GM21619 (cell line): ENCODE measurements at regions not wholly inside any gene's neighbourhood (a gene's known extent, or its start where the extent isn't known, plus 50 kb on each side); places are given as distances from the start of the nearest gene placed in this dataset.
"Not testable (repeated sequence)": the region's sequence is repeated elsewhere in the genome, so short reads cannot be mapped to it uniquely, and the experiment has no call there.

Experiments used
- ATAC-seq: cut with Tn5 transposase; IDR thresholded peaks from one replicate; pipeline ENCODE4 v1.9.1; 2021; ENCODE audit not compliant: unreplicated experiment

- ATAC-seq: no peak
Measured at GRCh38 chr13:90838317-90838960, 509.0 kb upstream of the MIR17HG start.

DNA sequence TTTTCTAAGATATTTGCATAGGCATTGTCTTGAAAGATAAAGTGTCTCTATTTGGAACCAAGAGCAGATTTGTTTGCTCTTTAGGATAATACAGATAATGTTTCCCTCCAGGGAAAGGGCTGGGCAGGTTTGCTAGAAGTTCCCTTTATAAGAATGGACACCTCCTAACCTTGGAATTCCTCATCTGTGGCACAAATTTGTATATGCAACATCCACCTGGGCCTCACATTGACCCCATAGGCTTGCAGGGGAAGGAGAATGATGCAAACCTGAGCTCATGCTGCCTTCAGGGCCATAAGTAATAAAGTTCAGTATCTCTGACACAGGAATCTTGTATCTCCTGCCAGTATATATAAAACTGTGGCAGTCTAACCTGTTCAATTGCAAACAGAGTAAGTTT, 508.4 kb upstream of the MIR17HG start:
- ATAC-seq: no peak

- no peak for ATAC-seq
Measured at GRCh38 chr13:90846936-90847335, 500.6 kb upstream of the MIR17HG start.

DNA sequence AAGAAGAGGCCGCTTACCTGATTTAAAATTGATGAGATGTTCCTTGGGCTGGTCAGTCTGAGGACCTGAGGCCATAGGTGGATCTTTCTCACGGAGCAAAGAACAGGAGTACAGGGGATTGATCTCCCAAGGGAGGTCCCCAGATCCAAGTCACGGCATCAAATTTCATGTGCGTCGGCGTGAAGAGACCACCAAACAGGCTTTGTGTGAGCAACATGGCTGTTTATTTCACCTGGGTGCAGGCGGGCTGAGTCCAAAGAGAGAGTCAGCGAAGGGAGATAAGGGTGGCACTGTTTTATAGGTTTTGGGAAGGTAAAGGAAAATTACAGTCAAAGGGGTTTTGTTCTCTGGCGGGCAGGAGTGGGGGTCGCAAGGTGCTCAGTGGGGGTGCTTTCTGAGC, 493.8 kb upstream of the MIR17HG start:
- not testable (repeated sequence) for ATAC-seq

DNA sequence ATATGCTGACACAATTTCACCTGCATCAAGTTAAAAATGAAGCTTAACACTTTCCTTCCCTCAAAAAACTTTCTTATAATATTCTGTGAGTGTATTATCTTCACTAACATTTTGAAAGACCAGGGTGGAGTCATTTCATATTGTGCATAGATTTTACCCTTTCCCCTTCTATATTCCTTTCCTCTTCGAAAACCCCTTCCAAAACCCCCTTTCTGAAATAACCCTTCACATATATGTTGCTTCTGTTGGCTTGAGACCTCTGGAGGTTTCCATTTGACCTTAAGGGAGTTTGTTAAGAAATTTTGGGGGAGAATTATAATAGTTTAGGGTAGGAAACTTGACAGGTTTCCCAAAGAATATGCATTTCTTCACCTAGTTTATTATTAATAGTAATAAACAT, 489.6 kb upstream of the MIR17HG start:
- no peak for ATAC-seq

DNA sequence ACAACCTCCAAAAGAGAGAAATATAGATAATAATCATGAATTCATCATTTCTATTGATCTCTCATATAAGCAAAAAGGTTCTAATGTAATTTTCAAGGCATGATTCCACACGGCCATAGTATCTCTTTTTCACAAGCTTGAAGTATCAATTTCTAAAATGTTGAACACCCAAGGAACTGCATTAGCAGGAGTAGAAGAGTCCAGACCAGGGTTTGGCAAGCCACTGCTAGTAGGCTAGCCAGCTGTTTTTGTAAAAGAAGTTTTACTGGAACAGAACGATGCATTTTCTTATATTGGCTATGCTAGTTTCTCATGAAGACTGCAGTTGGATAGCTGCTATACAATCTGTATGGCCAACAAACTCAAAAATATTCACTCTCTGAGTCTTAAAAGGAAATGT, 481.5 kb upstream of the MIR17HG start:
- ATAC-seq: no peak

GRCh38 chr13:90867336-90867683, 480.2 kb upstream of the MIR17HG start:
- ATAC-seq: peak; percentile 98

GRCh38 chr13:90868321-90868920, 479.1 kb upstream of the MIR17HG start:
- no peak for ATAC-seq

- no peak for ATAC-seq
Measured at GRCh38 chr13:90869580-90869979, 477.9 kb upstream of the MIR17HG start.

GRCh38 chr13:90872491-90873025, 474.9 kb upstream of the MIR17HG start:
- no peak for ATAC-seq

DNA sequence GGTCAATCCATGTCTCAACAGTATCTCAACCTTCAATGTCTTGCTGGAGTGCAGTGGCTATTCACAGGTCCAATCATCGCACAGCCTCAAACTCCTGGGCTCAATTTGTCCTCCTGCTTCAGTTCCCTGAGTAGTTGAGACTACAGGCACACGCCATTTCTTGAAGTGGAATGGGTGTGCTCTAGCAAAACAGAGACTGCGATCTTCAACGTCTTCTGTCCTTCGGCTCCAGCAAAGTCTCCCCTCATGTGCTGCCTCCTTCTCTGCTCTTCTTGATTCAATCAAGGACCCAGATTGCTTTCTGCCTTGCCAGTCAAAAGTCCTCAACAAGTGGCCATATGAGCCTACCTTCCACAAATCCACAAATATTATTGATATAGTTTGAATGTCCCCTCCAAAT, 466.7 kb upstream of the MIR17HG start:
- ATAC-seq: no peak

DNA sequence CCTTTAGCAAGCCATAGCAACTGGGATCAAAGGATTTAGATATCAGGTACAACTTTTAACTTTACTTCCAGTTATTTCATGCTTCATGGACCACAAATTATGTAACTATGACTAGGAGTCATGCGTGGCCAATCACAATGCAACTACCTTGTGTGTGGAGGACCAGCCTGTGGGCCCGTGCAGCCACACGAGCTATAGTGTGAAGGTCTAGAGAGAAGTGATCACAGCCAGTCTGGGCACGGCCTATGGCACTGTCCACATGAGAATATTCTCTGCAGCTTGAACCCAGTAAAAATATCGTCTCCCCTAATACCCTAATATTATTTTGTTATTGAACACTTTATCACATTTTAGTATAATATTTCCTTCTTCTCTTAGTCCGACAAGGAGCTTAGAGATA, 464.9 kb upstream of the MIR17HG start:
- ATAC-seq: no peak

DNA sequence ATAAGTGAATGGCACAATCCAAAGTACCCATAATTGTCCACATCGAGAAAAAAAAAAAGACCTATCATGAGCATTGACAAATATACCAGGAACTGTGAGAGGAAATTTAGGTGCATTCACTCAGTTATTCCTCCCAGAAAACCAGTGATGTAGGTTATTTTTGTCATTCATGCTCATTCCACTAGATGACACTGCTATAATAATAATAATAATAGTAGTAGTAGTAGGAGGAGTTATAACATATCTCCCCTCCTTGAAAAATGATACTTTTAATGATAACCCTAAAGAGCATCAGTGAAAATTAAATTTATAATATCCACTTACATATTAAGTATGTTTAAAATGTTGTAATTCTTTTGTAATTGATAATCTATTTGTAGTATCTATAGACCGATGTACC, 463.9 kb upstream of the MIR17HG start:
- no peak for ATAC-seq

DNA sequence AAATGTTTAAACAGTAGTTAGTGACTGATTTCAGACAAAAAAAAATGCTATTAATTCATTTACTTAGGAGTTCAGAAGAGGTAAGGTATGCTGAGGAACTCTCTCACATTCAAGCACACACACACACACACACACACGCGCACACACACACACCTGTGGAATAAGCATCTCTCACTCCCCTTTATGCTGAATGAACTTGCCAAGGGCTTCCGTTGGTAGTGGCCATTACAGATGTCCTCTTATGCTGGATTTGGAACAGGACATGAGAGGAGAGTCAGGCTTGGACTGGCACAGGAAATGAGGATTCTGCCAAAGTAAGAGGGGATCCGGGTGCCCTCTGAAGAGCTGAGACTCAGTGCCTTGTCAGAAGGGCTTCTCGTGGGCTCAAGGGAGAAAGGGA, 463.4 kb upstream of the MIR17HG start:
- ATAC-seq: no peak

DNA sequence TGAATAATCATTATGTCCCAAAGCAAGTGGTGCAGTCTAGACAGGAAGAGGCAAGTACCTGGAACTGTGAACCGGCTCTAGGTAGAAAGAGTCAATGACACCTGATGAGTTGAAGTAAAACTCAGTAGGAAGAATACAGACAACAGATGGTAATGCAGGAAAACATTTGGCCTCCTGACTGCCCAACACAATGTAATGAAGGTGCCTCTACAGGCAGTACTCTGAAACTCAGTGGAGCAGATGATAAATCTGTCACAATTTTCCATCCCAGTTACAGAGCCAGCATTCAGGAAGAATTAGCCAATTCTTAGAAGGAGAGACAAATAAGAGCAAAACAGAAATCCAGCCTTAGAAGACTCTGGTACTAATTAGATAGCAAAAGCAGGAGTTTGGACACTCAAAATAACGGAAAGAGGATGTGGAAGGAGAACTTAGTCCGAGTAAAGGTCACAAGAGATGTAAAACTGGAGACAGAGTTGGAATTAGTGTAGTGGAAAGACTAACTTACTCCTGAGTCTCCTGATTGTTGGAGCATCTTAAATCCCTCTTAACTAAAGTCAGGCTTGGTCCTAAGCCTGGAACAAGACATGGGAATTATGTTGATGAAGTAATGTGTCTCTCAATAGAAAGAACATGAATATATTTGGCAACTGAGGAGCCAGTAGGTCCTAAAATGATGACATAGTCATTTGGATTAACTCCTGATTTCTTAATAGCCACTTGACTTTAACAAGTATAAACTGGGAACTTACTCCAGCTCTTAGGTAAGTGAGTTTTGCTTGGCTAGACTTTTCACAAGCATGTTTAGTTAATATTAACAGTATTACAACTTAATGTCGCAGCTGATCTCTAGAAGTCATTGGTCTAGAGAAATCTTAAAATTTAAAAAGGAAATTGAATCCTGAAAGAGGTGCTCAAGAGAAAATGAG, 457.3 kb upstream of the MIR17HG start:
- ATAC-seq: no peak

- ATAC-seq: no peak
Measured at GRCh38 chr13:90891329-90891728, 456.2 kb upstream of the MIR17HG start.

GRCh38 chr13:90893199-90893598, 454.3 kb upstream of the MIR17HG start:
- ATAC-seq: not testable (repeated sequence)

GRCh38 chr13:90896002-90896401, 451.5 kb upstream of the MIR17HG start:
- ATAC-seq: no peak

GRCh38 chr13:90898811-90899210, 448.7 kb upstream of the MIR17HG start:
- ATAC-seq: no peak

- no peak for ATAC-seq
Measured at GRCh38 chr13:90899416-90899815, 448.1 kb upstream of the MIR17HG start.

DNA sequence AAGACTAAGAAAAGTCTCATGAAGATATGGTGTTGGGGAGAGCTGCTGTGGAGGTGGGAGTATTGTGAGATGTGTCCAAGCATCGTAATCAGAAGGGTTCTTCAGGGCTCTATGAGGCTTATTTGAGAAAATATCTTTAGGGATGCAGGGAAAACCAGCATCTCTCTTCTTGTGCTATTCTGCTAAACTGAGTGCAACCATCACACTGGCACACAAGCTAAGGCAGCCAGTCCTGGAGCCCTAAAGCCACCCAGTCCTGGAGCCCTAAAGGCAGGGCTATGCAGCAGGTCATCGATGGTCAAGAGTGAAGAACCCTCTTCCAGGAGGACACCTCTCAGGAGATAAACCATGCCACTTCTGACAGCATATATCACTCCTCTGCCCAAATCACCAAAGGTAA, 445.2 kb upstream of the MIR17HG start:
- no peak for ATAC-seq

DNA sequence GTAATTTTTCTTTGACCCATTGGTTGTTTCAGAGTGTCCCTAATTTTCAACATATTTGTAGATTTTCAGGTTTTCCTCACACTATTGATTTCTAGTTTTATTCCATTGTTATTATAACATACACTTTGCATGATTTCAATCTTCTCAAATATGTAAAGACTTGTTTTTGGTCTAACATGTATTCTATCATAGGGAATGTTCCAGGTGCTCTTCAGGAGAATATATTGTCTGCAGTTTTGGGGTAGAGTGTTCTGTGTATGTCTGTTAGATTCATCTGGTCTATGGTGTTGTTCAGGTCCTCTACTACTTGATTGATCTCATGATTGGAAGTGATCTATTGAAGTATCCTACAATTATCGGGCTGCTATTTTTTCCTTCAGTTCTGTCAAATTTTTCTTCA, 440.9 kb upstream of the MIR17HG start:
- no peak for ATAC-seq
